T-helper 2 cell treated with Interferon-gamma antibody and Interleukin-4, amounts not matched to agents 5 μg/mL and 100 μg/mL, for 36 hours (primary cell): ENCODE measurements at regions not wholly inside any gene's neighbourhood (a gene's known extent, or its start where the extent isn't known, plus 50 kb on each side); places are given as distances from the start of the nearest gene placed in this dataset.

Source experiments
- DNase-seq: peaks from one replicate; pipeline ENCODE4 v3.0.0; 2021; ENCODE audit warnings: low spot score
- H3K27ac Mint-ChIP-seq: one replicate; pipeline ENCODE4 v1.8.0; 2021; ENCODE audit warnings: mild to moderate bottlenecking, mixed read lengths
- H3K27me3 Mint-ChIP-seq: one replicate; pipeline ENCODE4 v1.8.0; 2021; ENCODE audit warnings: low read depth, mixed read lengths
- H3K36me3 Mint-ChIP-seq: one replicate; pipeline ENCODE4 v1.8.0; 2021; ENCODE audit warnings: low read depth, mixed read lengths
- H3K4me1 Mint-ChIP-seq: one replicate; pipeline ENCODE4 v1.8.0; 2021; ENCODE audit warnings: low read depth, mixed read lengths
- H3K4me3 Mint-ChIP-seq: one replicate; pipeline ENCODE4 v1.8.0; 2022; ENCODE audit warnings: mild to moderate bottlenecking, moderate library complexity, mixed read lengths
- H3K9me3 Mint-ChIP-seq: one replicate; pipeline ENCODE4 v1.8.0; 2021; ENCODE audit warnings: mixed read lengths

DNA sequence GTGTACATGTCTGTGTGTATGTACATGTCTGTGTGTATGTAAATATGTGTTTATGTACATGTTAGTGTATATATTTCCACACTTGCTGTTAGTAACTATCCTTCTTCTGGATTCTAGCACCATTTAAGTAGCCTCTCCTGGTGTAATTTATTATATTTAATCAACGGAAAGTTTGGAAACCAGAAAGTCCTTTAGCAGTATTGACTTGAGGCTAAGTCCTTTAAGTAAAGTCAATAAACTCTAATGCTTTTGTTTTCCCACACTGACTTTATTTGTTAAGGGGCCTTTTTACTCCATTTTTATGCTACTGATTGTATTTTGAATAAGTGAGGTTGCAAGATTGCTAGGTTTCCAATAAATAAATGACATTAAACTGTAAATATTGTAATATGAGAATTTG is 876.4 kb upstream of the SEL1L start:
- Mint-ChIP-seq H3K27ac (no peak overlapping the region), H3K27me3 (no peaks in the 10 kb centered on the region), H3K36me3 (no peaks in the 10 kb centered on the region), H3K4me3 (no peak overlapping the region), H3K9me3 (peaks cover 12% of the 10 kb centered on the region), H3K4me1 (no peaks in the 10 kb centered on the region)
- no peak for DNase-seq

DNA sequence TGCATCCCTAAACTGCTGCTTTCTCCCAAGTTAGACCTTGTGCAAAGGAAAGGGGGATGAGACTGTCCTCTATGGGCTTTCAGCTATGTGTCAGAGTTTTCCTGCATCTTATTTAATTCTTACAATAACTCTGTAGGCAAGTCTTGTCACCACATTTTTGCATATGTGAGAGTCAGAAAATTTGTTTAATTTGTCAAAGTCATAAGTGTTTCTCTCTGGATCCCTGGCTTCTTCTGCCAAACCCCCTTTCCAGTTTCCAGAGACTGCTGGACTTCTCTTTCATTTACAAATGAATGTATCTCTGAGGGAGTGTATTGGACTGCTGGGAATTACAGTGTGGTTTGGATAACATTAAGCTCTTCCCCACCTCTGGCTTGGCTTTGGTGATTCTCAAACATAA is 877.6 kb upstream of the SEL1L start:
- Mint-ChIP-seq H3K27me3 (no peaks in the 10 kb centered on the region), H3K36me3 (no peaks in the 10 kb centered on the region), H3K4me3 (no peak overlapping the region), H3K4me1 (no peaks in the 10 kb centered on the region), H3K9me3 (peaks cover 12% of the 10 kb centered on the region), H3K27ac (no peak overlapping the region)
- DNase-seq = no peak

DNA sequence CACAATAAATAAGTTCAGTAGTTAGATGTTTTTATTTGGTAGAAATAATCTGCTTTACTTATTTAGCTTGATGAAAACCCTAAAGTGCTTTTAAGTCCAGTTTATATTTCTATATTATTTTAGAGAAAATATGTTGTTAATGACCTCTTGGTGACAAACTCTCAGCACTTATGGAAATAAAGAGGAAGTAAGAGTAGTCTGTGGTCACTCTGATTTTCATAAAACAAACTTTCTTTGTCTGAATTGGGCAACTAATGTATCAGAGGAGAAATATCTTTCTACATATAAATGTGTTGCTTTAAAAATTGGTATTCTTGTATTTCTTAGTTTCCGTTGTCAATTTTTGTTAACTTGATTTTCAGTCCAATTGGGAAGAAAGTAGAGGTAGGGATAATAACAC is 878.9 kb upstream of the SEL1L start:
- peaks cover 19% of the 10 kb centered on the region for H3K9me3 Mint-ChIP-seq
- DNase-seq = no peak
- no peak overlapping the region for H3K27ac Mint-ChIP-seq

DNA sequence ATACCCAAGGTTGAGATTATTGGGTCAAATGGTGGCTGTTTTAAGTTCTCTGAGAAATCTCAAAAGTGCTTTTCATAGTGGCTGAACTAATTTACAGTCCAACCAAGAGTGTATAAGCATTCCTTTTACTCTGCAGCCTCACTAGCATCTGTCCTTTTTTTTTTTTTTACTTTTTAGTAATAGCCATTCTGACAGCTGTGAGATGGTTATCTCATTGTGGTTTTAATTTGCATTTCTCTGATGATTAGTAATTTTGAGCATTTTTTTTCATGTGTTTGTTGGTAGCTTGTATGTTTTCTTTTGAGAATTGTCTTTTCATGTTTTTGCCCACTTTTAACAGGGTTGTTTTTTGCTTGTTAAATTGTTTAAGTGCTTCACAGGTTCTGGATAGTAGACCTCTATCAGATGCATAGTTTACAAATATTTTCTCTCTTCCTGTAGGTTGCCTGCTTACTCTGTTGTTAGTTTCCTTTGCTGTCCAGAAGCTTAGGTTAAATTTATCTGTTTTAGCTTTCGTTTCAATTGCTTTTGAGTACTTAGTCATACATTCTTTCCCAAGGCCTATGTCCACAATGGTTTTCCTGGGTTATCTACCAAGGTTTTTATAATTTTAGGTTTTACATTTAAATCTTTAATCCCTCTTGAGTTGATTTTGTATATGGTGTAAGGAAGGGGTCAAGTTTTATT is 881.3 kb upstream of the SEL1L start:
- H3K27me3 Mint-ChIP-seq = no peaks in the 10 kb centered on the region
- no peak for DNase-seq
- H3K36me3 Mint-ChIP-seq = no peaks in the 10 kb centered on the region
- H3K4me1 Mint-ChIP-seq = no peaks in the 10 kb centered on the region
- H3K27ac Mint-ChIP-seq = no peak overlapping the region
- H3K9me3 Mint-ChIP-seq = peaks cover 35% of the 10 kb centered on the region
- no peak overlapping the region for H3K4me3 Mint-ChIP-seq

More for the DNA sequence above, 878.9 kb upstream of the SEL1L start:
- no peaks in the 10 kb centered on the region for H3K36me3 Mint-ChIP-seq
- H3K4me1 Mint-ChIP-seq = no peaks in the 10 kb centered on the region
- H3K27me3 Mint-ChIP-seq = no peaks in the 10 kb centered on the region
- no peak overlapping the region for H3K4me3 Mint-ChIP-seq

DNA sequence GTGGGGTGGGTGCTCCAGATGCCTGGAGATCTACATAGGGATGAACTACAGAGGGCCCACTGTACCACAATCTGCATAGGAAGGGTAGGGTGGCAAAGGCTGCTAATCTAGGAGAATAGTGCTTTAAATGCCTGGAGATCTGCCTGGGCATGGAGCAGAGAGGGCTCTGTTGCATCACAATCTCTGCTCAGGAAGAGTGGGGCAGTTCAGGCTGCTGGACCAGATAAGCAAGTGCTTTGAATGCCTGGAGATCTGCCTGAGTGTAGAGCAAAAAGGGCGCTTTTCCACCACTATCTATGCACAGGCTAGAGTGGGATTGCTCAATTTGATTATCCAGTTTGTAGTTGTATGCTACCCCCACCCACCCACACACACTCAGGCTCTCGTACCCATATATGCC is 886.3 kb upstream of the SEL1L start:
- H3K4me1 Mint-ChIP-seq = no peaks in the 10 kb centered on the region
- no peak for DNase-seq
- H3K36me3 Mint-ChIP-seq = no peaks in the 10 kb centered on the region
- H3K4me3 Mint-ChIP-seq = no peak overlapping the region
- peaks cover 51% of the 10 kb centered on the region for H3K9me3 Mint-ChIP-seq
- H3K27me3 Mint-ChIP-seq = no peaks in the 10 kb centered on the region
- H3K27ac Mint-ChIP-seq = no peak overlapping the region

DNA sequence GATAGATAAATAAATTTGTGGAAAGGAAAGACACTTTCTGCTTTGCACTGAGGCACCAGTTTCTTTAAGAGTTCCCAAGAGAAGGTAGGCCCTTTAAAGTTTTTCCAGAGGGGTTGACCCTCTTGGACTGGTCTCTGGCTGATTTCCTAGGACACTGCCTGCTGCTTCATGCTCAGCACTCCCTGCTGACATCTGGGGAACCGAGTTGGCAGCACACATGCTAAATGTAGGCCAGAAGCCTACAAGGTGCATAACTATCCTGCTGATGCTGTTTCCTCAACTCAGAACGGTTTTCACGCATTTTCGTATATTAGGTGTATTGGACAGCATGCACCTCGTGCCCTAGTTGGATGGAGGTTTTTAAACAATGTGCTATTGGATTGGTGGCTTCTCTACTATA is 887.2 kb upstream of the SEL1L start:
- Mint-ChIP-seq H3K9me3 (peaks cover 54% of the 10 kb centered on the region), H3K27ac (no peak overlapping the region), H3K27me3 (no peaks in the 10 kb centered on the region), H3K4me1 (no peaks in the 10 kb centered on the region), H3K4me3 (no peak overlapping the region), H3K36me3 (no peaks in the 10 kb centered on the region)
- no peak for DNase-seq

DNA sequence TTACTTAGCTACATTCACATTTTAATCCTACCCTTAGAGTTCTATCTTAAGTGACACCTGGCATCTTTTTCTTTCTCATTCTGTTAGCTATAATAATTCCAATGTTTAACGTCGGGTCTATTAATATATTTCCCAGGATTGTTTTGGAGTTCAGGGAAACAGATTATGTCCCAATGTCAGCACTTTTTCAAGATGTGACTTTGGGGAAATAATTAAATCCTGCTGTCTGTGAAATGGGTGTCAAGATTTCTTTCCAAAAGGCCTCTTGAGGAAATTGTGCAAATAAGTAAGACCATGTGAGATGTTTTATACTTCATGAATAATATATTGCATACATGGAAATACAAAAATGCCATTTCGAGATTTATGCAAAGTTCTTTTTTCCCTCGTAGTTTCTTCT is 887.6 kb upstream of the SEL1L start:
- H3K9me3 Mint-ChIP-seq = peaks cover 54% of the 10 kb centered on the region
- no peak for DNase-seq
- H3K4me3 Mint-ChIP-seq = no peak overlapping the region
- H3K36me3 Mint-ChIP-seq = no peaks in the 10 kb centered on the region
- no peaks in the 10 kb centered on the region for H3K4me1 Mint-ChIP-seq
- no peaks in the 10 kb centered on the region for H3K27me3 Mint-ChIP-seq
- H3K27ac Mint-ChIP-seq = no peak overlapping the region

DNA sequence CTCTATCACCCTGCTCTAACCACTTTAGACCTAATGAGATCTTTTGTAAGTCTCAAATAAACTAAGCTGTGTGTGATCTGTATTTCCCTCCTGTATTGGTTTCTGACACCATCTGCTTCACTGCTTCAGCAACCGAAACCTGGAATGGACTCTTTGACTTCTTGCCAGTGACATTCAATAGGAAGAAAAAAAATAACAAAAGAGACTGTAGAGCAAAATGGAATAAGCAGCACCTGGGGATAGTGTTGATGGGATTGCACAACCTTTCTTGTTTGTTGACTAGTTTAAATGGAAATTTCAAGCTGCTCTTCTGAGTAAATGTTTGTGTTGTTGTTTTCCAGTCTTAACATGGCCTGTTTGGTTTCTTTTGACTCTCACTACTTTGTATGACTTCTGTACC is 888.6 kb upstream of the SEL1L start:
- no peak overlapping the region for H3K27ac Mint-ChIP-seq
- no peaks in the 10 kb centered on the region for H3K4me1 Mint-ChIP-seq
- H3K4me3 Mint-ChIP-seq = no peak overlapping the region
- peaks cover 47% of the 10 kb centered on the region for H3K9me3 Mint-ChIP-seq
- DNase-seq = no peak
- no peaks in the 10 kb centered on the region for H3K27me3 Mint-ChIP-seq
- no peaks in the 10 kb centered on the region for H3K36me3 Mint-ChIP-seq

DNA sequence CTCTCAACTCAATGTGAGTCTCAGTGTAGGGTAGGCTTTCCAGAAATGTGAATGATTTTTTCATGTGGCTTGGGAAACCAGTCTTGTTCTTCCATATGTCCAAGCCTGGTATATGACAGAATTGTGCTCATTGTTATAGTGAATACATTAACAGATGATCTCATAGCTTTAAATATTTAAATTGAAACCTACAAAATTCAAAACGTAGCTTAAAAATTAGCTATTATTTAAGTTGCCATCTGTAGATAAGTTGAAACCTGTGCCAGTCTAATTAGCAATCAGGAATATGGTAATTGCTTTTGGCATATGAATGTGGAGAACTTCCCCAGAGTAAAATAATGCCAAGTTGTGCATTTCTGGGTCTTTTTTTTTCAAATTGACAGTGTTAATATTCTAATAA is 891.6 kb upstream of the SEL1L start:
- Mint-ChIP-seq H3K9me3 (peaks cover 39% of the 10 kb centered on the region), H3K27me3 (no peaks in the 10 kb centered on the region), H3K4me1 (no peaks in the 10 kb centered on the region), H3K36me3 (no peaks in the 10 kb centered on the region), H3K27ac (no peak overlapping the region), H3K4me3 (no peak overlapping the region)
- DNase-seq = no peak

DNA sequence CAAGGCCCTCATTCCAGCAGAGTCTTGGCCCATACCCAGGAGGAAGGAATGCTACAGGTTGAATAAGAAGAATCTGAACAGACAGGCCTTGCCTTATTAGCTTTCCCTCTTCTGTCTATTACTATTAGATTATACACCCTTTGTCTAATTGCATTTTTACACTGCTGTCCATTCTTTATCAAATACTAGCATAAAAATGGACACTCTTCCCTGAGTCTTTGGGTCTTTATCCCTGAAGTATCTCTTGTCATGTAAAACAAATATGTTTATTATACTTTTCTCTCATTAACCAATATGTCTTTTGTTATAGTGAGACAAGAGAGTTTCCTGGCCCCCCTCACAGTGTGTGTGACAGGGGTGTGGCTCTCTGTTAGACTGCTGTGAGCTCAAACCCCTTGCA is 897.4 kb upstream of the SEL1L start:
- no peaks in the 10 kb centered on the region for H3K27me3 Mint-ChIP-seq
- DNase-seq = no peak
- H3K36me3 Mint-ChIP-seq = no peaks in the 10 kb centered on the region
- H3K27ac Mint-ChIP-seq = no peak overlapping the region
- H3K4me3 Mint-ChIP-seq = no peak overlapping the region
- no peaks in the 10 kb centered on the region for H3K4me1 Mint-ChIP-seq
- H3K9me3 Mint-ChIP-seq = peaks cover 32% of the 10 kb centered on the region

DNA sequence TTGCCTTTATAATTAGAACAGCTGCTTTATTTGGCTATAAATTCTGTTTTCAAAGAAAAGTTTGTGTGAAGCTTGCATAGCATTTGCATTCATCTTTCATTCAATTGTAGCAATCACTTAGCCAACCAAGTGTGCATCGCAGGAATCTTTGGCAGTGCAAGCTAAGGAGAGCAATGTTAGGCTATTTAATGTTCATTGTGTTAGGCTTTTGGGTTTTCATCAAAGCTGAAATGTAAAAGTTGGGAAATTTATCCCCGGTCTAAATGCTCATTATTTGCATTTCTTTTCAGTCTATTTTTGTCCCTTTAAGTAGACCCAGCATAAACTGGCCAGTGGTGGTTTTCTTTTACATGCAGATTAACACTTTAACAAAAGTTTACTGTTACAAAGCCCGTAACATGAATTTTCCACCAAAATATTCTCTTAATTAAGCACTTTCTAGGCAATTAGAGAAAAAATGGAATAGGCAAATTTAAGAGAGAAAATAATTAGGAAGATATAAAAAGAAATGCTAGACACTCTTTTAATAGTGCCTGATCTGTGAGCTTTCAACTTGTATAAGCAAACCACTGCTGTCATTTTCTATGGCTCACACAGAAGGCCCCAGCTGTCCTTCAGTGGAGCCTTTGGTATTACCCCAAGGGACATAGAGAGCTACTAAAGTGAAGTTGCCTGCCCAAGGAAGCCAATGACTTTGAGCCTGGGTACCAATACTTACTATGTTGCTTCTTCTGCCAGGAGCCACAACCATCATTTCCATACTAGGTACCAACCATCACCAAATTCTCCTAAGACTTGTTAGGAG is 898.9 kb upstream of the SEL1L start:
- H3K27ac Mint-ChIP-seq = no peak overlapping the region
- no peaks in the 10 kb centered on the region for H3K27me3 Mint-ChIP-seq
- H3K4me3 Mint-ChIP-seq = no peak overlapping the region
- peaks cover 35% of the 10 kb centered on the region for H3K9me3 Mint-ChIP-seq
- no peak for DNase-seq
- no peaks in the 10 kb centered on the region for H3K36me3 Mint-ChIP-seq
- H3K4me1 Mint-ChIP-seq = no peaks in the 10 kb centered on the region

DNA sequence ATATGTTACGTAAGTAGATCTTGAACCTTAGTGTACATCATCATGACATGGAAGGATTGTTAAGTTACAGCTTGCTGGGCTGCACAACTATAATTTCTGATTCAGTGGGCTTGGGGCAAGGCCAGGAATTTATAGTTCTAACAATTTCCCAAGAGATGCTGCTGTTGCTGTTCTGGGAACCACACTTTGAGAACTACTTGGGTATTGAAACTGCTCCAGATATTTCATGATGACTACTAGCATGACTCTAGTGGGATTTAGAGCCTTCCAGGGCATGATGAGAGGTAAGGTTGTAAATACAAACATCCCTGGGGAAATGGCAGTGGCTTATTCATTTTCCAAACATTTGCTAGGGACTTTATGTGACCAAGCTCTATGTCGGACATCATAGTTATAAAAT is 904.8 kb upstream of the SEL1L start:
- peaks cover 40% of the 10 kb centered on the region for H3K9me3 Mint-ChIP-seq
- no peak overlapping the region for H3K4me3 Mint-ChIP-seq
- H3K36me3 Mint-ChIP-seq = no peaks in the 10 kb centered on the region
- no peak overlapping the region for H3K27ac Mint-ChIP-seq
- H3K4me1 Mint-ChIP-seq = no peaks in the 10 kb centered on the region
- DNase-seq = no peak
- H3K27me3 Mint-ChIP-seq = no peaks in the 10 kb centered on the region

DNA sequence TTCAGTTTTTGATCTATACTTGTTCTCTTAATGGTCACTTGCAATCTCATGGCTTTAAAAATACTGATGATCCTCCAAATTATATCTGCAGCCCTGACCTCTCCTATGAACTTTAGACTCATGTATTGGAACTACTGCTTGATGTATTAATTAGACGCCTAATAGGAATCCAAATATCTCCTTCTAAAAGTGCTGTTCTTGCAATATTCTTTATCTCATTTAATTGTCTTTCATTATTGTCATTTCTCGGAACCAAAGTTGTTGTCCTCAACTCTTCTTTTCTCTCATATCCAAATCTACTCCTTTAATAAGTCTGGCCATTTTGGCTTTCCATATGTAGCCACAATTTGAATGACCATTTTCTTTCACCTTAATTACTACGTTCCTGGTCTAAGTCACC is 907.6 kb upstream of the SEL1L start:
- peaks cover 33% of the 10 kb centered on the region for H3K9me3 Mint-ChIP-seq
- no peaks in the 10 kb centered on the region for H3K27me3 Mint-ChIP-seq
- no peak overlapping the region for H3K27ac Mint-ChIP-seq
- no peaks in the 10 kb centered on the region for H3K4me1 Mint-ChIP-seq
- no peaks in the 10 kb centered on the region for H3K36me3 Mint-ChIP-seq
- DNase-seq = no peak
- no peak overlapping the region for H3K4me3 Mint-ChIP-seq

DNA sequence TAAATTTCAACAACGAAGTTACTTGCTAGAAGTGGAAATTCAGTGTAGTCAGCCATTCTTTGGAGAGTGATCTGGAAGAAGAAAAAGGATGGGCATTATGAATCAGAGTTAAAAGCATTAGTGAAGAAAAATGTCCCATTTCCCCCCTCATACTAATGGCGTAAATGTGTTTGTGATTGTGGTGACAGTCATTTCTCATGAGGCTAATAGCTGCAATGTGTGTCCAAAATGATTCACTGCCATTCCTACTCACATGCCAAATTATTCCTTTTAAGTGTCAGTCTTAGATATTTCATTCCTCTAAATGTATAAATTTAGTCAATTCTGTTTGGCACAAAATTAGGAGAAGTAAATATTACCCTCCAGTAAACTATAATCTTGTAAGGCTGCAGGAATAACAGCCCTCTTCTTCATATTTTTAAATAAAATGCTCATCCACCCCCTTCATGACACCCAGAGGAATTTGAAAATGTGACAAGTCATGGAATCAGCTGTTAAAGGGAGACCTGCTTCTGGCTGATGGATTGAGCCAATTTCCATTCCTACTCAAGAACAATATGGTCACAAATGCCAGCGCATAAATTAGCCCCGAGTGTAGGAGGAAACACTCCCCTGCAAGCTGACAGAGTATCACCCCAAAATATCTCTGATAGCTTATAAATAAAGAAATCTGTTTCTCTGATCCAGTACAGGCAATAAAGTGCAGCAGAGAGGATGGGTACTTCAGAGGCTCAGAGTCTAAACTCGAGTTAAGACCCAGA is 912.3 kb upstream of the SEL1L start:
- H3K27me3 Mint-ChIP-seq = no peaks in the 10 kb centered on the region
- no peaks in the 10 kb centered on the region for H3K36me3 Mint-ChIP-seq
- H3K27ac Mint-ChIP-seq = no peak overlapping the region
- H3K9me3 Mint-ChIP-seq = peaks cover 19% of the 10 kb centered on the region
- no peak overlapping the region for H3K4me3 Mint-ChIP-seq
- no peaks in the 10 kb centered on the region for H3K4me1 Mint-ChIP-seq
- no peak for DNase-seq
